Fibroblast of villous mesenchyme (primary cell): ENCODE measurements at regions not wholly inside any gene's neighbourhood (a gene's known extent, or its start where the extent isn't known, plus 50 kb on each side); places are given as distances from the start of the nearest gene placed in this dataset.

Experiments
- DNase-seq: peaks from one replicate; pipeline ENCODE4 v3.0.0-alpha.2; 2010; ENCODE audit warnings: low read depth
- H3K4me3 ChIP-seq: 2 replicates; pipeline ENCODE4 v1.5.1; 2011; ENCODE audit warnings: low read depth, mild to moderate bottlenecking, low read length
- CTCF ChIP-seq: IDR thresholded peaks from 2 replicates; pipeline ENCODE4 v1.5.1; 2012; ENCODE audit warnings: low read depth, mild to moderate bottlenecking, low read length; ENCODE audit not compliant: insufficient read depth

GRCh38 chr15:79592126-79592525, 160.0 kb downstream of the MINAR1 start:
- no peak for TF ChIP-seq CTCF
- H3K4me3 ChIP-seq = no peak overlapping the region
- DNase-seq = no peak

GRCh38 chr15:79593119-79593869, 161.2 kb downstream of the MINAR1 start:
- TF ChIP-seq CTCF = peak; percentile 26
- no peak overlapping the region for H3K4me3 ChIP-seq
- DNase-seq = peak; percentile 11

GRCh38 chr15:79595306-79595705, 163.2 kb downstream of the MINAR1 start:
- DNase-seq = no peak
- no peak overlapping the region for H3K4me3 ChIP-seq
- no peak for TF ChIP-seq CTCF

GRCh38 chr15:79595995-79596622, 164.0 kb downstream of the MINAR1 start:
- H3K4me3 ChIP-seq = no peak overlapping the region
- TF ChIP-seq CTCF = peak; percentile 99
- DNase-seq = peak; percentile 82

- no peak for DNase-seq
- no peak for TF ChIP-seq CTCF
- H3K4me3 ChIP-seq = no peak overlapping the region
Measured at GRCh38 chr15:79598639-79599038, 166.5 kb downstream of the MINAR1 start.

GRCh38 chr15:79601405-79602086, 169.4 kb downstream of the MINAR1 start:
- DNase-seq = no peak
- no peak overlapping the region for H3K4me3 ChIP-seq
- TF ChIP-seq CTCF = no peak
